DOHH2 (cell line): ENCODE measurements at regions not wholly inside any gene's neighbourhood (a gene's known extent, or its start where the extent isn't known, plus 50 kb on each side); places are given as distances from the start of the nearest gene placed in this dataset.

Source experiments
- H3F3A ChIP-seq: fragments of 200-600 bp; sonication (generic), shearing (Covaris generic); 2 replicates; pipeline ENCODE4 v1.6.0; 2016; ENCODE audit warnings: antibody characterized with exemption, mild to moderate bottlenecking; ENCODE audit not compliant: control insufficient read depth, insufficient read depth
- H3K27ac ChIP-seq: fragments of 200-600 bp; sonication (generic); 2 replicates; pipeline ENCODE4 v1.5.1; 2014; ENCODE audit warnings: low read depth, mild to moderate bottlenecking, low read length, moderate library complexity
- H3K27me3 ChIP-seq: fragments of 200-600 bp; sonication (generic); 2 replicates; pipeline ENCODE4 v1.6.1; 2014; ENCODE audit warnings: mild to moderate bottlenecking, low read length, mixed read lengths; ENCODE audit not compliant: control insufficient read depth
- H3K36me3 ChIP-seq: fragments of 200-600 bp; sonication (generic); 2 replicates; pipeline ENCODE4 v1.6.1; 2014; ENCODE audit warnings: mild to moderate bottlenecking, low read length, moderate library complexity, mixed read lengths; ENCODE audit not compliant: control insufficient read depth
- H3K4me1 ChIP-seq: fragments of 200-600 bp; sonication (generic); 2 replicates; pipeline ENCODE4 v1.6.1; 2014; ENCODE audit warnings: mild to moderate bottlenecking, low read length, mixed read lengths; ENCODE audit not compliant: control insufficient read depth
- H3K4me2 ChIP-seq: fragments of 200-600 bp; sonication (generic); 2 replicates; pipeline ENCODE4 v1.6.0; 2014; ENCODE audit warnings: mild to moderate bottlenecking, low read length, moderate library complexity
- H3K4me3 ChIP-seq: fragments of 200-600 bp; sonication (generic); 2 replicates; pipeline ENCODE4 v1.5.1; 2014; ENCODE audit warnings: mild to moderate bottlenecking, low read length, mixed read lengths
- H3K79me2 ChIP-seq: fragments of 200-600 bp; sonication (generic); 2 replicates; pipeline ENCODE4 v1.6.1; 2014; ENCODE audit warnings: mild to moderate bottlenecking, low read length, mixed read lengths; ENCODE audit not compliant: control insufficient read depth
- H3K9me2 ChIP-seq: fragments of 200-600 bp; sonication (generic); replicated peaks from 2 replicates; pipeline ENCODE4 v1.6.1; 2014; ENCODE audit warnings: mild to moderate bottlenecking, low read length, mixed read lengths; ENCODE audit not compliant: control insufficient read depth
- H3K9me3 ChIP-seq: fragments of 200-600 bp; sonication (generic); 2 replicates; pipeline ENCODE4 v1.6.1; 2014; ENCODE audit warnings: antibody characterized with exemption, low read length, mixed read lengths; ENCODE audit not compliant: control insufficient read depth, insufficient read depth
- H4K20me1 ChIP-seq: fragments of 200-600 bp; sonication (generic); 2 replicates; pipeline ENCODE4 v1.6.0; 2014; ENCODE audit warnings: low read depth, mild to moderate bottlenecking, antibody characterized with exemption, low read length, moderate library complexity; ENCODE audit not compliant: control insufficient read depth, insufficient read depth
- CTCF ChIP-seq: fragments of 200-600 bp; sonication (generic); IDR thresholded peaks from one replicate; pipeline ENCODE4 v1.5.1; 2014; ENCODE audit warnings: antibody characterized with exemption, mild to moderate bottlenecking, low read depth, low read length; ENCODE audit not compliant: poor library complexity, severe bottlenecking
- EZH2phosphoT487 ChIP-seq: fragments of 200-600 bp; sonication (generic); IDR thresholded peaks from 2 replicates; pipeline ENCODE4 v1.6.1; 2017; ENCODE audit warnings: borderline replicate concordance, mild to moderate bottlenecking, antibody characterized with exemption, low read length, moderate library complexity, mixed read lengths

- Histone ChIP-seq H3K27me3 (no peaks in the 10 kb centered on the region), H4K20me1 (no peaks in the 10 kb centered on the region), H3K4me1 (no peaks in the 10 kb centered on the region), H3K79me2 (no peaks in the 10 kb centered on the region), H3K36me3 (no peaks in the 10 kb centered on the region), H3K9me3 (no peaks in the 10 kb centered on the region), H3K4me2 (no peak overlapping the region), H3F3A (no peaks in the 10 kb centered on the region), H3K9me2 (no peaks in the 10 kb centered on the region), H3K4me3 (no peak overlapping the region), H3K27ac (no peak overlapping the region)
- TF ChIP-seq EZH2phosphoT487, result no peak
- TF ChIP-seq CTCF, result no peak
These were observed 630.7 kb downstream of the TOX3 start for GRCh38 chr16:51916231-51916630.

GRCh38 chr16:51907680-51908079 is 639.3 kb downstream of the TOX3 start:
- no peak overlapping the region for H3K4me2 ChIP-seq
- H3F3A ChIP-seq, result no peaks in the 10 kb centered on the region
- TF ChIP-seq CTCF, result no peak
- TF ChIP-seq EZH2phosphoT487, result no peak

GRCh38 chr16:51900221-51900780 is 646.6 kb downstream of the TOX3 start:
- TF ChIP-seq CTCF, result no peak
- H3K4me1 ChIP-seq, result no peaks in the 10 kb centered on the region
- H3K4me3 ChIP-seq, result no peak overlapping the region
- H3K4me2 ChIP-seq, result no peak overlapping the region
- H3K79me2 ChIP-seq, result no peaks in the 10 kb centered on the region
- H4K20me1 ChIP-seq, result no peaks in the 10 kb centered on the region
- H3K36me3 ChIP-seq, result no peaks in the 10 kb centered on the region
- H3F3A ChIP-seq, result no peaks in the 10 kb centered on the region
- H3K27ac ChIP-seq, result no peak overlapping the region
- no peaks in the 10 kb centered on the region for H3K27me3 ChIP-seq
- H3K9me3 ChIP-seq, result no peaks in the 10 kb centered on the region
- no peaks in the 10 kb centered on the region for H3K9me2 ChIP-seq

More at GRCh38 chr16:51907680-51908079, 639.3 kb downstream of the TOX3 start:
- Histone ChIP-seq H3K4me3 (no peak overlapping the region), H3K36me3 (no peaks in the 10 kb centered on the region), H3K27me3 (no peaks in the 10 kb centered on the region), H4K20me1 (no peaks in the 10 kb centered on the region), H3K9me3 (no peaks in the 10 kb centered on the region), H3K79me2 (no peaks in the 10 kb centered on the region), H3K9me2 (no peaks in the 10 kb centered on the region), H3K27ac (no peak overlapping the region), H3K4me1 (no peaks in the 10 kb centered on the region)
